GM12878 (cell line): ENCODE measurements at regions not wholly inside any gene's neighbourhood (a gene's known extent, or its start where the extent isn't known, plus 50 kb on each side); places are given as distances from the start of the nearest gene placed in this dataset.

Experiments
- ATAC-seq: fragments of 200-7000 bp; cut with Tn5 transposase; 3 replicates; pipeline ENCODE4 v1.9.1; 2020; ENCODE audit warnings: mild to moderate bottlenecking, moderate library complexity
- BruUV-seq: library from RNA; stranded (reverse); fragments of 400-500 nt; replicated peaks from 2 replicates; lab custom pipeline; 2021; lab: Mats Ljungman, UMichigan
- CTCF ChIA-PET: fragments of 300-600 bp; sonication (Branson Sonifier 250); formaldehyde crosslinking; extraction: SDS; loops from one replicate; lab custom pipeline; 2021; ENCODE audit warnings: inconsistent platforms; lab: Yijun Ruan, JAX
- POLR2A ChIA-PET: fragments of 350-600 bp; formaldehyde crosslinking; extraction: SDS; loops from one replicate; lab custom pipeline; 2021; ENCODE audit warnings: inconsistent platforms; lab: Charles Lee
- RAD21 ChIA-PET: fragments of 300-600 bp; sonication (Branson Sonifier 250); formaldehyde crosslinking; loops from one replicate; lab custom pipeline; 2023; ENCODE audit warnings: antibody characterized with exemption; ENCODE audit not compliant: unreplicated experiment; lab: Charles Lee
- SMC1A ChIA-PET: fragments of 300-600 bp; sonication (Branson Sonifier 250); formaldehyde crosslinking; loops from one replicate; lab custom pipeline; 2023; ENCODE audit not compliant: unreplicated experiment, uncharacterized antibody; lab: Charles Lee
- DNase-seq: peaks from one replicate; pipeline ENCODE4 v3.0.0-alpha.2; 2011; ENCODE audit warnings: low read depth, low spot score
- FAIRE-seq: peaks from 3 replicates; lab custom pipeline; 2011; peaks lifted over from hg19 to GRCh38; lab: Jason Lieb, UNC
- H2AFZ ChIP-seq: 2 replicates; pipeline ENCODE4 v1.6.0; 2011; ENCODE audit warnings: low read depth, low read length, control low read depth; ENCODE audit not compliant: control insufficient read depth
- H3K27ac ChIP-seq: 2 replicates; pipeline ENCODE4 v1.5.1; 2011; ENCODE audit warnings: control low read depth; ENCODE audit not compliant: control insufficient read depth, insufficient read depth
- H3K27me3 ChIP-seq, 2 experiments: replicated peaks in 1 of 2; 2 replicates each; pipeline versions ENCODE4 v1.6.0 to v1.6.1; 2011; ENCODE audit warnings: low read length in 1 of 2; ENCODE audit not compliant: control insufficient read depth in 2 of 2, insufficient read depth in 2 of 2
- H3K36me3 ChIP-seq, 2 experiments: 2 replicates each; pipeline ENCODE4 v1.5.1; 2011; ENCODE audit warnings: low read length in 1 of 2; ENCODE audit not compliant: control insufficient read depth in 2 of 2, insufficient read depth in 2 of 2
- H3K4me1 ChIP-seq: 2 replicates; pipeline ENCODE4 v1.6.1; 2011; ENCODE audit warnings: mild to moderate bottlenecking, low read length, moderate library complexity, mixed read lengths; ENCODE audit not compliant: control insufficient read depth, insufficient read depth
- H3K4me2 ChIP-seq: 2 replicates; pipeline ENCODE4 v1.6.0; 2011; ENCODE audit warnings: control low read depth; ENCODE audit not compliant: control insufficient read depth, insufficient read depth
- H3K4me3 ChIP-seq: fragments of 200-600 bp; sonication (generic); 2 replicates; pipeline ENCODE4 v1.5.1; 2016
- H3K79me2 ChIP-seq: 2 replicates; pipeline ENCODE4 v1.6.0; 2011; ENCODE audit warnings: low read length; ENCODE audit not compliant: control insufficient read depth, insufficient read depth
- H3K9ac ChIP-seq: 2 replicates; pipeline ENCODE4 v1.8.0; 2011; ENCODE audit warnings: low read length, control low read depth, mixed read lengths; ENCODE audit not compliant: control insufficient read depth, insufficient read depth
- H3K9me3 ChIP-seq: replicated peaks from 3 replicates; pipeline ENCODE4 v1.5.1; 2011; ENCODE audit warnings: mild to moderate bottlenecking, low read length; ENCODE audit not compliant: control insufficient read depth, insufficient read depth
- H4K20me1 ChIP-seq: 2 replicates; pipeline ENCODE4 v1.6.0; 2011; ENCODE audit not compliant: control insufficient read depth, insufficient read depth
- CBX3 ChIP-seq: fragments of 200-600 bp; sonication (generic); IDR thresholded peaks from 2 replicates; pipeline ENCODE4 v1.6.1; 2016; ENCODE audit warnings: low read depth, borderline replicate concordance
- CREM ChIP-seq: IDR thresholded peaks from 2 replicates; pipeline ENCODE4 v1.6.1; 2014; ENCODE audit warnings: antibody characterized with exemption, low read depth
- MAX ChIP-seq: IDR thresholded peaks from 2 replicates; pipeline ENCODE4 v1.6.1; 2012; ENCODE audit warnings: low read depth, low read length, improper control_type of control experiment
- NKRF ChIP-seq: fragments of 450-650 bp; conservative IDR thresholded peaks from 2 replicates; pipeline ENCODE4 v1.6.1; 2017; ENCODE audit warnings: mild to moderate bottlenecking, moderate library complexity
- REST ChIP-seq: IDR thresholded peaks from 2 replicates; pipeline ENCODE4 v1.6.1; 2012; ENCODE audit warnings: mild to moderate bottlenecking, low read depth, low read length
- SP1 ChIP-seq: IDR thresholded peaks from one replicate; pipeline ENCODE4 v1.6.1; 2011; ENCODE audit warnings: low read depth, low read length
- ZSCAN29 ChIP-seq: fragments of 450-650 bp; IDR thresholded peaks from 2 replicates; pipeline ENCODE4 v1.6.1; 2017; ENCODE audit warnings: mild to moderate bottlenecking, moderate library complexity
- WGBS: methylation state at CpG from one replicate; pipeline ENCODE4 v1.1.6; 2016; ENCODE audit warnings: low lambda C conversion rate; ENCODE audit not compliant: insufficient replicate concordance, insufficient coverage; ENCODE audit errors: missing lambda C conversion rate; 5-methylcytosine and 5-hydroxymethylcytosine counted together
- in situ Hi-C: fragments of 300-500 bp; cut with MboI; formaldehyde crosslinking; loops from 9 replicates; pipeline ENCODE4 v1.14.3; 2018; ENCODE audit warnings: mixed read lengths
- intact Hi-C: fragments of 100-400 bp; cut with micrococcal nuclease; formaldehyde crosslinking; loops from one replicate; pipeline ENCODE4 v1.14.2; 2022; ENCODE audit not compliant: unreplicated experiment

- Histone ChIP-seq H3K36me3 (no peaks in the 10 kb centered on the region), H3K9ac (no peak overlapping the region), H3K27ac (no peak overlapping the region), H3K4me1 (no peaks in the 10 kb centered on the region), H4K20me1 (no peaks in the 10 kb centered on the region), H3K4me2 (no peak overlapping the region), H3K79me2 (no peaks in the 10 kb centered on the region), H3K9me3 (no peaks in the 10 kb centered on the region), H2AFZ (no peak overlapping the region), H3K4me3 (no peak overlapping the region), H3K27me3 (no peaks in the 10 kb centered on the region; a peak in 2 of 4 replicates)
- intact Hi-C loops (no loop called here), in situ Hi-C loops (no loop called here)
- TF ChIP-seq CBX3 (no peak), CREM (no peak), NKRF (no peak)
- 4% methylated on average over 17 of the region's 18 CpGs for WGBS
- no peak for DNase-seq
- ChIA-PET CTCF (interaction anchor here (1.1 kb wide), 1 partner anchor 10 kb away, joined by 3 read pairs; no protein-coding TSS in a partner anchor), POLR2A (interaction anchor here (0.7 kb wide), 1 partner anchor 110 kb away, joined by 3 read pairs; no protein-coding TSS in a partner anchor), SMC1A (no interaction called here), RAD21 (no interaction called here)
- BruUV-seq, result no TSS peak
- ATAC-seq, result no peak
- no peak for FAIRE-seq
These were observed 273.6 kb upstream of the PODXL start for GRCh38 chr7:131829947-131830558.

DNA sequence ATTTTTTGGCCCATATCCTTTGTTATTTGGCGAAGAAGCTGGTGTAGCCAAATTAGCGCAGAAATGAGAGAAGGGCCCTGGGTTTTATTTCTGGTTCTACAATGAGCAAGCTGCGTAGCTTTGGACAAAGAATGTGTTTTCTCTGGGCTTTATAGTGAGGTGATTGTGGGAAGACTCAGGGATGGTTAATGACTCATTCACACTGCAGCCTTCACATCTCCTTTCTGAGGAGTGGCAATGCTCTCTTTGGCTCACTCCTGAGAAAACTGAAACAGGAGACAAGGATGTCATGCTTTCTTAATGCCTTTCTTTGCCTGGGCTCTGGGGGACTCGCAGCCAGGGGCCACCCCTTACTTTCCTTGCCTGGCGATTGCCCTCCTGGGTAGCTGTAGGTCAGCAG, 271.0 kb upstream of the PODXL start:
- Histone ChIP-seq H3K4me2 (no peak overlapping the region), H3K79me2 (no peaks in the 10 kb centered on the region), H3K9me3 (no peaks in the 10 kb centered on the region), H3K4me1 (no peaks in the 10 kb centered on the region), H2AFZ (no peak overlapping the region), H3K27ac (no peak overlapping the region), H3K36me3 (no peaks in the 10 kb centered on the region), H3K4me3 (no peak overlapping the region), H4K20me1 (no peaks in the 10 kb centered on the region), H3K9ac (no peak overlapping the region)
- in situ Hi-C loops, result no loop called here
- ChIA-PET RAD21 (no interaction called here), POLR2A (no interaction called here), SMC1A (no interaction called here), CTCF (no interaction called here)
- ATAC-seq (no peak), FAIRE-seq (no peak), DNase-seq (no peak)
- 45% methylated on average over 5 of the region's 5 CpGs for WGBS
- no TSS peak for BruUV-seq
- intact Hi-C loops, result no loop called here
- no peak for TF ChIP-seq SP1
- TF ChIP-seq ZSCAN29, result no peak
- TF ChIP-seq NKRF, result no peak
- no peak for TF ChIP-seq REST
- TF ChIP-seq MAX, result no peak
- TF ChIP-seq, all 136 proteins: peak for 0
- H3K27me3 ChIP-seq, result no peaks in the 10 kb centered on the region; a peak in 2 of 4 replicates
